Hepatocyte (in vitro differentiated cells): ENCODE measurements at regions not wholly inside any gene's neighbourhood (a gene's known extent, or its start where the extent isn't known, plus 50 kb on each side); places are given as distances from the start of the nearest gene placed in this dataset.

Experiments
- DNase-seq: peaks from one replicate; pipeline ENCODE4 v3.0.0-alpha.2; 2016; ENCODE audit warnings: low spot score
- H2AFZ ChIP-seq: fragments of 200-600 bp; sonication (generic); 2 replicates; pipeline ENCODE4 v1.6.0; 2016; ENCODE audit warnings: antibody characterized with exemption, mild to moderate bottlenecking
- H3K27ac ChIP-seq: fragments of 200-600 bp; sonication (generic); 2 replicates; pipeline ENCODE4 v1.5.1; 2016; ENCODE audit warnings: mild to moderate bottlenecking
- H3K27me3 ChIP-seq: fragments of 200-600 bp; sonication (generic); 2 replicates; pipeline ENCODE4 v1.6.1; 2016
- H3K36me3 ChIP-seq: fragments of 200-600 bp; sonication (generic); replicated peaks from 2 replicates; pipeline ENCODE4 v1.5.1; 2016; ENCODE audit warnings: low read depth; ENCODE audit not compliant: insufficient read depth
- H3K4me1 ChIP-seq: fragments of 200-600 bp; sonication (generic); 2 replicates; pipeline ENCODE4 v1.5.1; 2016; ENCODE audit warnings: mild to moderate bottlenecking, moderate library complexity; ENCODE audit not compliant: insufficient read depth
- H3K4me2 ChIP-seq: fragments of 200-600 bp; sonication (generic); 2 replicates; pipeline ENCODE4 v1.6.0; 2016
- H3K4me3 ChIP-seq: fragments of 200-600 bp; sonication (generic); 2 replicates; pipeline ENCODE4 v1.5.1; 2016; ENCODE audit warnings: mild to moderate bottlenecking
- H3K79me2 ChIP-seq: fragments of 200-600 bp; sonication (generic); 2 replicates; pipeline ENCODE4 v1.6.0; 2017; ENCODE audit warnings: mild to moderate bottlenecking
- H3K9me2 ChIP-seq: fragments of 200-600 bp; sonication (generic); replicated peaks from 2 replicates; pipeline ENCODE4 v1.6.0; 2017; ENCODE audit warnings: mild to moderate bottlenecking; ENCODE audit not compliant: insufficient read depth
- H3K9me3 ChIP-seq: fragments of 200-600 bp; sonication (generic); 2 replicates; pipeline ENCODE4 v1.5.1; 2016; ENCODE audit warnings: low read depth, mild to moderate bottlenecking
- H4K20me1 ChIP-seq: fragments of 200-600 bp; sonication (generic); 2 replicates; pipeline ENCODE4 v1.6.0; 2016; ENCODE audit warnings: mild to moderate bottlenecking; ENCODE audit not compliant: insufficient read depth, poor library complexity, severe bottlenecking
- EZH2 ChIP-seq: fragments of 200-600 bp; sonication (generic); IDR thresholded peaks from 2 replicates; pipeline ENCODE4 v1.6.1; 2016; ENCODE audit warnings: antibody characterized with exemption, mild to moderate bottlenecking, borderline replicate concordance
- EZH2phosphoT487 ChIP-seq: fragments of 200-600 bp; sonication (generic); IDR thresholded peaks from one replicate; pipeline ENCODE4 v1.6.1; 2018; ENCODE audit warnings: antibody characterized with exemption, mild to moderate bottlenecking, low read depth, moderate library complexity; ENCODE audit not compliant: unreplicated experiment, severe bottlenecking
- WGBS: methylation state at CpG from one replicate; pipeline ENCODE4 v1.1.6; 2016; ENCODE audit warnings: low lambda C conversion rate; ENCODE audit errors: missing lambda C conversion rate; 5-methylcytosine and 5-hydroxymethylcytosine counted together
- TF ChIP-seq, protein P1 (sequence below): fragments of 200-600 bp; sonication (generic); IDR thresholded peaks from 2 replicates; pipeline ENCODE4 v1.5.1; 2016; ENCODE audit warnings: antibody characterized with exemption, mild to moderate bottlenecking; ENCODE audit not compliant: poor library complexity

DNA sequence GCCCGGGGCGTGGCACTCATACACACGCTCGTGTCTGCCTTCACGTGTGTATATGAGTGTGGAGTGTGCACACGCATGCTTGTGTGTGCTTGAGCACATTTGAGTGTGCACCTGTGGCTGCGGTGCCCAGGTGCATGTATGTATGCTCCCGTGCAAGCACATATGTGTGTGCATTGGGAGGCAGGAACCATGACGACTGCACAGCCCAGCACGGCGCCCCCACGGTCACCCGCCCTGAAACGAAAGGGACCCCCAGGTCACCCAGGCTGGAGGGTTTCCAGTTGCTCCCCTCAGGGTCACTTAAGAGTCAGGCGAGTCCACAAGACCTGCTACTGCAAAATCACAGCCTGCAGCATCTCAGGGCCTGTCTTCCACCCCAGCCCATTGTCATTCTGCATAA lies 94.7 kb downstream of the YTHDF1 start:
- Histone ChIP-seq H3K9me3 (no peaks in the 10 kb centered on the region), H3K4me2 (no peak overlapping the region), H4K20me1 (no peaks in the 10 kb centered on the region), H3K79me2 (no peaks in the 10 kb centered on the region), H3K4me3 (no peak overlapping the region), H3K36me3 (no peaks in the 10 kb centered on the region), H3K27ac (no peak overlapping the region), H2AFZ (no peak overlapping the region), H3K27me3 (no peaks in the 10 kb centered on the region), H3K9me2 (no peaks in the 10 kb centered on the region), H3K4me1 (no peaks in the 10 kb centered on the region)
- no peak for DNase-seq
- WGBS, result 92% methylated on average over 14 of the region's 15 CpGs
- TF ChIP-seq, protein P1, sequence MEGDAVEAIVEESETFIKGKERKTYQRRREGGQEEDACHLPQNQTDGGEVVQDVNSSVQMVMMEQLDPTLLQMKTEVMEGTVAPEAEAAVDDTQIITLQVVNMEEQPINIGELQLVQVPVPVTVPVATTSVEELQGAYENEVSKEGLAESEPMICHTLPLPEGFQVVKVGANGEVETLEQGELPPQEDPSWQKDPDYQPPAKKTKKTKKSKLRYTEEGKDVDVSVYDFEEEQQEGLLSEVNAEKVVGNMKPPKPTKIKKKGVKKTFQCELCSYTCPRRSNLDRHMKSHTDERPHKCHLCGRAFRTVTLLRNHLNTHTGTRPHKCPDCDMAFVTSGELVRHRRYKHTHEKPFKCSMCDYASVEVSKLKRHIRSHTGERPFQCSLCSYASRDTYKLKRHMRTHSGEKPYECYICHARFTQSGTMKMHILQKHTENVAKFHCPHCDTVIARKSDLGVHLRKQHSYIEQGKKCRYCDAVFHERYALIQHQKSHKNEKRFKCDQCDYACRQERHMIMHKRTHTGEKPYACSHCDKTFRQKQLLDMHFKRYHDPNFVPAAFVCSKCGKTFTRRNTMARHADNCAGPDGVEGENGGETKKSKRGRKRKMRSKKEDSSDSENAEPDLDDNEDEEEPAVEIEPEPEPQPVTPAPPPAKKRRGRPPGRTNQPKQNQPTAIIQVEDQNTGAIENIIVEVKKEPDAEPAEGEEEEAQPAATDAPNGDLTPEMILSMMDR, result no peak
- TF ChIP-seq EZH2 (no peak), EZH2phosphoT487 (no peak)

DNA sequence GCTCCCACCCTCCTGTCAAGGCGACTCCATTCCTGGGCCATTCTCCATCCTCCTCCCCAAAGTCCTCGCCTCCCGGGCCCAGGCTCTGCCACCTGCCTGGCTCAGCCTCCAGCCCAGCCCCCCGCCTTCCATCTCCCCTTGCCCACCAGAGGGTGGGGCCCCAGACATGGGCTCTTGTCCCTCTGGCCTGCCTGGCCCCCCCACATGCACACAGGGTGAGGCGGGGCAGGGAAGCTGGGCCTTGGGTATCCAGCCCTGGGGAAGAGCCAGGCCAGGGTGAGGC lies 95.2 kb downstream of the YTHDF1 start:
- whole genome bisulfite sequencing, result 96% methylated on average over 3 of the region's 5 CpGs
- Histone ChIP-seq H3K4me3 (no peak overlapping the region), H3K27ac (no peak overlapping the region), H3K27me3 (no peaks in the 10 kb centered on the region), H3K4me2 (no peak overlapping the region), H3K4me1 (no peaks in the 10 kb centered on the region), H3K79me2 (no peaks in the 10 kb centered on the region), H3K9me3 (no peaks in the 10 kb centered on the region), H2AFZ (no peak overlapping the region), H4K20me1 (no peaks in the 10 kb centered on the region), H3K36me3 (no peaks in the 10 kb centered on the region), H3K9me2 (no peaks in the 10 kb centered on the region)
- TF ChIP-seq EZH2 (no peak), EZH2phosphoT487 (no peak)
- TF ChIP-seq, protein P1, result no peak
- no peak for DNase-seq

DNA sequence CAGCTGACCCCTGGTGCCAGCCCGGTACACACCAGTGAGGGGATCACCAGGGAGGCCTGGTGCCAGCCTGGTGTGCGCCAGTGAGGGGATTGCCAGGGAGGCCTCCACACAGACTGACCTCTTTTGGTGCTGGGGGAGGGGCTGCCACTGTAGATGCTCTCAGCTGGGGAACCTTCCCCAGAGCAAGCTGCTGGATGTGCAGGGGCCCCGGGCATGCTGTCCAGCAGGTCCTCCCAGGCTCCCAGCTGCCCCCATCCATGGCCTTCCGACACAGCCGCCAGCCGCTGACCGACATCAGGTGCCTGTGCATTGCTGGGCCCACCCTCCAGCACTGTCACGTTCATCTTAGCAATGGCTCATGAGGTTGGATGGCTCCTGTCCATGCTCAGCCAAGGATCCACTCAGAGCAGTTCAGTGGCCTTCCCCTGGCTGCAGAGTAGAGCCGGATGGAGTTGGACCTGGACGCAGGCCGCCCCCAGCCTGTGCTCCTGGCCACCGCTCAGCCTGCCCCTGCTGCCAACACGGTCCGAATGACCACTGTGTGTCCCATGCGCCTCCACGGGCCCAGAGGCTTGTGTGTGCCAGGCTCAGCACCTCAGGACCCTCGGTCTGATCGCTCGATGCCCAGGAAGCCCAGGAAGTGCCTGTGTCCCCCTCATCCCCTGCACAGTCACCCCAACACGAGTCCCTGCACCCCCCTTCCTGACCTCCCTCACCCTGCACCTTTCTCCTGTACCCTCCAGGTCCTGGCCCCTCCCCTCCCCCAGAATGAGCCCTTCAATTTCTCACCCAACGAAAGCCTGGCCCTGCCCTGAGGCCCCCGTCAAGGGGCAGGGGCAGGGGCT lies 95.7 kb downstream of the YTHDF1 start:
- Histone ChIP-seq H3K4me3 (no peak overlapping the region), H3K27me3 (no peaks in the 10 kb centered on the region), H3K9me2 (no peaks in the 10 kb centered on the region), H3K9me3 (no peaks in the 10 kb centered on the region), H3K4me2 (no peak overlapping the region), H3K27ac (no peak overlapping the region), H4K20me1 (no peaks in the 10 kb centered on the region), H3K79me2 (no peaks in the 10 kb centered on the region), H2AFZ (no peak overlapping the region), H3K36me3 (no peaks in the 10 kb centered on the region), H3K4me1 (no peaks in the 10 kb centered on the region)
- TF ChIP-seq, protein P1, result no peak
- no peak for TF ChIP-seq EZH2phosphoT487
- TF ChIP-seq EZH2, result no peak
- WGBS, result 88% methylated on average over 20 of the region's 22 CpGs
- DNase-seq, result no peak
